ENCODE measurements at regions not wholly inside any gene's neighbourhood (a gene's known extent, or its start where the extent isn't known, plus 50 kb on each side); places are given as distances from the start of the nearest gene placed in this dataset.

GRCh38 chr15:58298879-58299850 is 132.6 kb upstream of the LIPC start:
- intact Hi-C loops (cut with DNase I) = no loop called here
- TF ChIP-seq POLR2A (IDR thresholded peaks at IDR 0.05) = no peak
- no peak for TF ChIP-seq EP300 (IDR thresholded peaks at IDR 0.05)
- TF ChIP-seq CTCF (IDR thresholded peaks at IDR 0.05) = no peak
- Histone ChIP-seq H3K27ac (no peak overlapping the region), H3K36me3 (no peaks in the 10 kb centered on the region), H3K27me3 (no peaks in the 10 kb centered on the region), H3K9me3 (no peaks in the 10 kb centered on the region), H3K4me3 (no peak overlapping the region), H3K4me1 (ENCODE audit: insufficient read depth) (no peaks in the 10 kb centered on the region)
- no peak for DNase-seq
- 90 to 93% (median 91%) methylated on average over 10 of the region's 10 CpGs for WGBS, 3 donors

GRCh38 chr15:58302832-58303231 is 129.0 kb upstream of the LIPC start:
- no peaks in the 10 kb centered on the region for H3K27me3 ChIP-seq
- no peak for DNase-seq
- TF ChIP-seq POLR2A (IDR thresholded peaks at IDR 0.05) = no peak
- no peak for TF ChIP-seq EP300 (IDR thresholded peaks at IDR 0.05)
- TF ChIP-seq CTCF (IDR thresholded peaks at IDR 0.05) = no peak
- H3K27ac ChIP-seq = no peak overlapping the region
- no peaks in the 10 kb centered on the region for H3K9me3 ChIP-seq
- H3K4me1 ChIP-seq (ENCODE audit: insufficient read depth) = no peaks in the 10 kb centered on the region
- no peaks in the 10 kb centered on the region for H3K36me3 ChIP-seq
- intact Hi-C loops (cut with DNase I) = no loop called here
- H3K4me3 ChIP-seq = no peak overlapping the region
- 82 to 90% (median 85%) methylated on average over 1 of the region's 1 CpG for WGBS, 3 donors

- Histone ChIP-seq H3K27me3 (no peaks in the 10 kb centered on the region), H3K9me3 (no peaks in the 10 kb centered on the region), H3K36me3 (no peaks in the 10 kb centered on the region), H3K27ac (no peak overlapping the region), H3K4me1 (ENCODE audit: insufficient read depth) (no peaks in the 10 kb centered on the region), H3K4me3 (no peak overlapping the region)
- no peak for DNase-seq
- no peak for TF ChIP-seq POLR2A (IDR thresholded peaks at IDR 0.05)
- no peak for TF ChIP-seq EP300 (IDR thresholded peaks at IDR 0.05)
- TF ChIP-seq CTCF (IDR thresholded peaks at IDR 0.05) = no peak
- intact Hi-C loops (cut with DNase I) = no loop called here
- 82 to 87% (median 85%) methylated on average over 6 of the region's 6 CpGs for WGBS, 3 donors
Measured at GRCh38 chr15:58303236-58303635, 128.6 kb upstream of the LIPC start.

- no peak overlapping the region for H3K27ac ChIP-seq
- TF ChIP-seq EP300 (IDR thresholded peaks at IDR 0.05) (no peak), CTCF (IDR thresholded peaks at IDR 0.05) (no peak), POLR2A (IDR thresholded peaks at IDR 0.05) (no peak)
- H3K4me3 ChIP-seq = no peak overlapping the region
- no peak for DNase-seq
- WGBS, 3 donors = 78 to 86% (median 84%) methylated on average over 4 of the region's 4 CpGs
- H3K9me3 ChIP-seq = no peaks in the 10 kb centered on the region
- no peaks in the 10 kb centered on the region for H3K27me3 ChIP-seq
- no peaks in the 10 kb centered on the region for H3K36me3 ChIP-seq
- no peaks in the 10 kb centered on the region for H3K4me1 ChIP-seq (ENCODE audit: insufficient read depth)
- intact Hi-C loops (cut with DNase I) = no loop called here
Measured at GRCh38 chr15:58306591-58307312, 125.0 kb upstream of the LIPC start.

Measured in ovary (tissue), 7 donors.